ENCODE measurements at regions not wholly inside any gene's neighbourhood (a gene's known extent, or its start where the extent isn't known, plus 50 kb on each side); places are given as distances from the start of the nearest gene placed in this dataset.

DNA sequence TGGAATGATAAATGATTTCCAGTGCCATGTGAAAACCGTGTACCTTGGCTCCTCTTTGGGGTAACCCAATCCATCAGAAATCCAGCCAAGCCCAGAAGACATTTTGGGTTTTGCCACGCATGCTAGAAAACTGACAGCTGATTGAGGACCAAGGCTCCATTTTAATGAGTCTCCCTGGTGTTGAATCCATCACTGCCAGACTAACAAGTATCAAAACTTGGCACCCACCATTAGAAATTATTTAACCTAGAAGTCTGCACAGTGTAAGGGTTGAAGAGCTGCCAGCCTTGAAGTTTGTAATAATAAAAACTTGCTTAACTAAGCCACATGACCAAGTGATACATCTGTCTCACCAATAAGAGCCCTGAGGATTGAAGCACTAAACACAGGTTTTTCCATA lies 369.9 kb downstream of the DNAH5 start:
- Histone ChIP-seq H2AFZ (no peak overlapping the region), H3K27ac (ENCODE audit: low read depth) (no peak overlapping the region), H3K36me3 (ENCODE audit: insufficient read depth) (no peaks in the 10 kb centered on the region), H3K27me3 (ENCODE audit: insufficient read depth) (no peaks in the 10 kb centered on the region), H4K20me1 (replicated peaks; ENCODE audit: insufficient read depth) (no peaks in the 10 kb centered on the region), H3K4me2 (no peak overlapping the region), H3K4me1 (ENCODE audit: insufficient read depth) (no peaks in the 10 kb centered on the region), H3K9me2 (ENCODE audit: insufficient read depth) (peaks cover 9% of the 10 kb centered on the region; the same call in 1 of the 2 replicates), H3K79me2 (replicated peaks; ENCODE audit: insufficient read depth) (no peaks in the 10 kb centered on the region), H3F3A (replicated peaks; ENCODE audit: low read depth) (no peaks in the 10 kb centered on the region), H3K4me3 (no peak overlapping the region)
- H3K4me3 Mint-ChIP-seq = no peak overlapping the region
- no peak for TF ChIP-seq NANOG (IDR thresholded peaks at IDR 0.05; ENCODE audit: borderline replicate concordance)
- TF ChIP-seq EZH2phosphoT487 (IDR thresholded peaks at IDR 0.05; ENCODE audit: unreplicated experiment) = no peak
- no peak for TF ChIP-seq EZH2 (IDR thresholded peaks at IDR 0.05; ENCODE audit: low read depth, unreplicated experiment)
- no peak for TF ChIP-seq CREB1 (CRISPR knock-in tag; IDR thresholded peaks at IDR 0.05; ENCODE audit: low read depth)
- no peak for TF ChIP-seq POLR2AphosphoS5 (IDR thresholded peaks at IDR 0.05; ENCODE audit: low read depth)
- no peak for TF ChIP-seq STAT1 (IDR thresholded peaks at IDR 0.05; ENCODE audit: unreplicated experiment)
- TF ChIP-seq, protein P1, sequence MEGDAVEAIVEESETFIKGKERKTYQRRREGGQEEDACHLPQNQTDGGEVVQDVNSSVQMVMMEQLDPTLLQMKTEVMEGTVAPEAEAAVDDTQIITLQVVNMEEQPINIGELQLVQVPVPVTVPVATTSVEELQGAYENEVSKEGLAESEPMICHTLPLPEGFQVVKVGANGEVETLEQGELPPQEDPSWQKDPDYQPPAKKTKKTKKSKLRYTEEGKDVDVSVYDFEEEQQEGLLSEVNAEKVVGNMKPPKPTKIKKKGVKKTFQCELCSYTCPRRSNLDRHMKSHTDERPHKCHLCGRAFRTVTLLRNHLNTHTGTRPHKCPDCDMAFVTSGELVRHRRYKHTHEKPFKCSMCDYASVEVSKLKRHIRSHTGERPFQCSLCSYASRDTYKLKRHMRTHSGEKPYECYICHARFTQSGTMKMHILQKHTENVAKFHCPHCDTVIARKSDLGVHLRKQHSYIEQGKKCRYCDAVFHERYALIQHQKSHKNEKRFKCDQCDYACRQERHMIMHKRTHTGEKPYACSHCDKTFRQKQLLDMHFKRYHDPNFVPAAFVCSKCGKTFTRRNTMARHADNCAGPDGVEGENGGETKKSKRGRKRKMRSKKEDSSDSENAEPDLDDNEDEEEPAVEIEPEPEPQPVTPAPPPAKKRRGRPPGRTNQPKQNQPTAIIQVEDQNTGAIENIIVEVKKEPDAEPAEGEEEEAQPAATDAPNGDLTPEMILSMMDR (conservative IDR thresholded peaks at IDR 0.05; ENCODE audit: low read depth in 2 of 2) = no peak
- TF ChIP-seq ETS1 (IDR thresholded peaks at IDR 0.05) = no peak
- TF ChIP-seq JUNB (IDR thresholded peaks at IDR 0.05; ENCODE audit: unreplicated experiment) = no peak
- TF ChIP-seq ZNF462 (CRISPR knock-in tag; IDR thresholded peaks at IDR 0.05) = no peak
- no peak for TF ChIP-seq ZNF114 (CRISPR knock-in tag; IDR thresholded peaks at IDR 0.05)
- TF ChIP-seq, protein P2, sequence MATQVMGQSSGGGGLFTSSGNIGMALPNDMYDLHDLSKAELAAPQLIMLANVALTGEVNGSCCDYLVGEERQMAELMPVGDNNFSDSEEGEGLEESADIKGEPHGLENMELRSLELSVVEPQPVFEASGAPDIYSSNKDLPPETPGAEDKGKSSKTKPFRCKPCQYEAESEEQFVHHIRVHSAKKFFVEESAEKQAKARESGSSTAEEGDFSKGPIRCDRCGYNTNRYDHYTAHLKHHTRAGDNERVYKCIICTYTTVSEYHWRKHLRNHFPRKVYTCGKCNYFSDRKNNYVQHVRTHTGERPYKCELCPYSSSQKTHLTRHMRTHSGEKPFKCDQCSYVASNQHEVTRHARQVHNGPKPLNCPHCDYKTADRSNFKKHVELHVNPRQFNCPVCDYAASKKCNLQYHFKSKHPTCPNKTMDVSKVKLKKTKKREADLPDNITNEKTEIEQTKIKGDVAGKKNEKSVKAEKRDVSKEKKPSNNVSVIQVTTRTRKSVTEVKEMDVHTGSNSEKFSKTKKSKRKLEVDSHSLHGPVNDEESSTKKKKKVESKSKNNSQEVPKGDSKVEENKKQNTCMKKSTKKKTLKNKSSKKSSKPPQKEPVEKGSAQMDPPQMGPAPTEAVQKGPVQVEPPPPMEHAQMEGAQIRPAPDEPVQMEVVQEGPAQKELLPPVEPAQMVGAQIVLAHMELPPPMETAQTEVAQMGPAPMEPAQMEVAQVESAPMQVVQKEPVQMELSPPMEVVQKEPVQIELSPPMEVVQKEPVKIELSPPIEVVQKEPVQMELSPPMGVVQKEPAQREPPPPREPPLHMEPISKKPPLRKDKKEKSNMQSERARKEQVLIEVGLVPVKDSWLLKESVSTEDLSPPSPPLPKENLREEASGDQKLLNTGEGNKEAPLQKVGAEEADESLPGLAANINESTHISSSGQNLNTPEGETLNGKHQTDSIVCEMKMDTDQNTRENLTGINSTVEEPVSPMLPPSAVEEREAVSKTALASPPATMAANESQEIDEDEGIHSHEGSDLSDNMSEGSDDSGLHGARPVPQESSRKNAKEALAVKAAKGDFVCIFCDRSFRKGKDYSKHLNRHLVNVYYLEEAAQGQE (IDR thresholded peaks at IDR 0.05; ENCODE audit: unreplicated experiment) = no peak
- TF ChIP-seq ZNF331 (CRISPR knock-in tag; IDR thresholded peaks at IDR 0.05; ENCODE audit: low read depth) = no peak
- no peaks in the 10 kb centered on the region for H3K4me1 Mint-ChIP-seq
- peaks cover 3% of the 10 kb centered on the region; the same call in 1 of the 3 replicates for H3K9me3 Mint-ChIP-seq
- no peak for DNase-seq (ENCODE audit: low spot score)
- peaks cover 3% of the 10 kb centered on the region for H3K27me3 Mint-ChIP-seq (ENCODE audit: insufficient read depth, low read depth, poor library complexity)
- no peak for ATAC-seq
- H3K27ac Mint-ChIP-seq = no peak overlapping the region
- no peaks in the 10 kb centered on the region; the same call in 2 of the 3 replicates for H3K36me3 Mint-ChIP-seq (ENCODE audit: low read depth)

Measured in GM23338 (cell line).